HUES48 (cell line): ENCODE measurements at regions not wholly inside any gene's neighbourhood (a gene's known extent, or its start where the extent isn't known, plus 50 kb on each side); places are given as distances from the start of the nearest gene placed in this dataset.
"Not testable (repeated sequence)": the region's sequence is repeated elsewhere in the genome, so short reads cannot be mapped to it uniquely, and the experiment has no call there.

ENCODE experiments used
- H3K27ac ChIP-seq: one replicate; pipeline ENCODE4 v1.7.0; 2013; ENCODE audit warnings: low read depth, low read length, inconsistent platforms
- H3K27me3 ChIP-seq: 2 replicates; pipeline ENCODE4 v1.6.1; 2013; ENCODE audit warnings: mild to moderate bottlenecking, low read length; ENCODE audit not compliant: control insufficient read depth, insufficient read depth
- H3K36me3 ChIP-seq: 2 replicates; pipeline ENCODE4 v1.6.1; 2013; ENCODE audit warnings: low read length; ENCODE audit not compliant: control insufficient read depth, insufficient read depth
- H3K4me1 ChIP-seq: 2 replicates; pipeline ENCODE4 v1.6.1; 2013; ENCODE audit warnings: mild to moderate bottlenecking, low read length; ENCODE audit not compliant: control insufficient read depth, insufficient read depth
- H3K4me3 ChIP-seq: 2 replicates; pipeline ENCODE4 v1.5.1; 2013; ENCODE audit warnings: mild to moderate bottlenecking, low read depth, low read length
- H3K9ac ChIP-seq: 2 replicates; pipeline ENCODE4 v1.6.1; 2013; ENCODE audit warnings: mild to moderate bottlenecking, low read depth, low read length, moderate library complexity
- H3K9me3 ChIP-seq: 2 replicates; pipeline ENCODE4 v1.6.1; 2013; ENCODE audit warnings: low read length; ENCODE audit not compliant: control insufficient read depth, insufficient read depth

DNA sequence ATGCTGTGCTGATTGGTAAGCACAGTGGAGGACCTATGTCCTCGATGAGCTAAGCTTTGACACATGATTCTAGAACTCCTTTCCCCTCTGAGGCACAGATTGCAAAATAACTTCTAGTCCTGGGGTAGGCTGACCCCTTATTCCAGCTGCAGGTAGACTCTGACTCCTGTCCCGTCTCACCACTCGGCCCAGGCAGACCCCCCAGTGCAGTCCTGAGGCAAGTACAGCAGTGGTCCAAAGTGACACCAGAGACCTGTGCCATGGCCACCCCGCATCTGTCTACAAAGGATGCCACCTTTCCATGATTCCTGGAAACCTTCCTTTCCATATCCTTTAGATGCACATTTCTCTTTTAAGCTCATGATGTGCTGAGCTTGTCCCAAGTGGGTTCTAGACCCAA lies 482.5 kb downstream of the ZNF536 start:
- Histone ChIP-seq H3K9ac (no peak overlapping the region), H3K4me3 (no peak overlapping the region), H3K27me3 (no peaks in the 10 kb centered on the region), H3K9me3 (no peaks in the 10 kb centered on the region), H3K36me3 (no peaks in the 10 kb centered on the region), H3K4me1 (no peaks in the 10 kb centered on the region), H3K27ac (no peak overlapping the region)

DNA sequence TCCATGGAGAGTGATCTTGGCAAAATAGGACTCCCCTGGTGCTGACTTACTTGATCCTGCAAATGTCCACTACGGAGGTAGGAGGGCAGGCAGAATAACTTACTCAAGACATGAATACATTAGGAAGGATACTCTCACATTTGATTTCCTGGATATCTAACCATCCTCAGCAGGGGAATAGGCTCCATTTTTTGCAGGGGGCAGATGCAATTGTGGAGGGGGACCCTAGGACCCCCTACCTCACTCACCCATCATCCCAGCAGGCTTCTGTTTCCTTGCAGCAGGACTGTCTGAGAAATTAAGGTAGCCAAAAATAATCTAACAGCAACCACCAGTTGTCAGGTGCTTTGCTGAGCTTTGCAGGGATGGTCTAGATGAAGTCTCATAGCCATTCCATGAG lies 482.0 kb downstream of the ZNF536 start:
- no peaks in the 10 kb centered on the region for H3K27me3 ChIP-seq
- H3K4me1 ChIP-seq, result no peaks in the 10 kb centered on the region
- no peaks in the 10 kb centered on the region for H3K9me3 ChIP-seq
- no peak overlapping the region for H3K27ac ChIP-seq
- no peak overlapping the region for H3K9ac ChIP-seq
- H3K4me3 ChIP-seq, result no peak overlapping the region
- H3K36me3 ChIP-seq, result no peaks in the 10 kb centered on the region

DNA sequence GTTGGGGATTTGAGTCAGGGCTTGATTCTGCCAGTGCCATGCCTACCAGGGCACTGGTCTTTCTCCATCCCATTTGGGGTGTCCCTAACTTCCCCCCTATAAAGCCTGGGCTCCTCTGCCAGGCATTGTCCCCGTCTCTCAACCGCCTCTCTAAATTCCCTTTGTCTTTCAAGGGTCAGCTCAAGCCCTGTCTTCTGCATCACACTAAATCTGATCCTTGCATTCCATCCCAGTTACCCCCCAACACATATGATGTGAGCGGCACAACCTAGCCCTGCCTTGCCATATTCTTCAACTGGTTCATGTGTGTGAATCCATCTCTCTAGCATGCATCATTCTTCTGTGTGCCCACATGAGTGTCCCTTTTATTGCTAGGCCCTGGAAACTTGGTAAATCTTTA lies 480.9 kb downstream of the ZNF536 start:
- Histone ChIP-seq H3K27ac (no peak overlapping the region), H3K4me3 (no peak overlapping the region), H3K4me1 (no peaks in the 10 kb centered on the region), H3K27me3 (no peaks in the 10 kb centered on the region), H3K9ac (no peak overlapping the region), H3K9me3 (no peaks in the 10 kb centered on the region), H3K36me3 (no peaks in the 10 kb centered on the region)

- no peaks in the 10 kb centered on the region for H3K9me3 ChIP-seq
- no peak overlapping the region for H3K4me3 ChIP-seq
- no peaks in the 10 kb centered on the region for H3K4me1 ChIP-seq
- H3K27ac ChIP-seq, result no peak overlapping the region
- H3K27me3 ChIP-seq, result no peaks in the 10 kb centered on the region
- no peaks in the 10 kb centered on the region for H3K36me3 ChIP-seq
- H3K9ac ChIP-seq, result no peak overlapping the region
Observed at GRCh38 chr19:30852168-30852567, 480.0 kb downstream of the ZNF536 start.

DNA sequence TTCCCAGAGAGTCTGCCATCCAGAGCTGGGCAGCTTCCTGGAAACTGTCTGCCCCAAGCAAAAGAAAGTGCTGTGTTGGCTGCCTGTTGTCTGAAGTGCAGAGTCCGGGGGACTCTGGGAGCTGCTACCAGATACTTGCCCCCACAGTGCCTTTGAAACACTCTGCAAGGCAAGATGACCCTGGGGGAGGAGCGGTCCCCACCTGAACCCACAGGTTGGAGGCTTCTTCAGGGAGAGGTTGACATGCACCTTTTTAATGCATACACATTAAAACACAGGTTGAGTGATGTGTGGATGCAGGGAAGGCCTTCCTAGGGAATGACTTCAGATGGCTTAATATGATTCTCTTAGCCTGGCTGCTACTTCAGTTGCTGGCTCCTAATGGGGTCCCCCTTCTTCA lies 479.5 kb downstream of the ZNF536 start:
- Histone ChIP-seq H3K9ac (no peak overlapping the region), H3K4me1 (no peaks in the 10 kb centered on the region), H3K36me3 (no peaks in the 10 kb centered on the region), H3K4me3 (no peak overlapping the region), H3K27me3 (no peaks in the 10 kb centered on the region), H3K9me3 (no peaks in the 10 kb centered on the region), H3K27ac (no peak overlapping the region)

GRCh38 chr19:30848636-30849425 lies 476.6 kb downstream of the ZNF536 start:
- no peak overlapping the region for H3K9ac ChIP-seq
- H3K4me3 ChIP-seq, result no peak overlapping the region
- no peaks in the 10 kb centered on the region for H3K27me3 ChIP-seq
- no peaks in the 10 kb centered on the region for H3K9me3 ChIP-seq
- H3K36me3 ChIP-seq, result no peaks in the 10 kb centered on the region
- no peaks in the 10 kb centered on the region for H3K4me1 ChIP-seq
- H3K27ac ChIP-seq, result no peak overlapping the region

- H3K4me3 ChIP-seq, result no peak overlapping the region
- no peaks in the 10 kb centered on the region for H3K36me3 ChIP-seq
- no peaks in the 10 kb centered on the region for H3K9me3 ChIP-seq
- no peaks in the 10 kb centered on the region for H3K27me3 ChIP-seq
- H3K27ac ChIP-seq, result no peak overlapping the region
- H3K9ac ChIP-seq, result no peak overlapping the region
- no peaks in the 10 kb centered on the region for H3K4me1 ChIP-seq
Observed at GRCh38 chr19:30846102-30846501, 473.9 kb downstream of the ZNF536 start.

GRCh38 chr19:30842926-30843325 lies 470.7 kb downstream of the ZNF536 start:
- Histone ChIP-seq H3K9ac (no peak overlapping the region), H3K9me3 (no peaks in the 10 kb centered on the region), H3K27me3 (no peaks in the 10 kb centered on the region), H3K36me3 (no peaks in the 10 kb centered on the region), H3K4me3 (no peak overlapping the region), H3K27ac (no peak overlapping the region), H3K4me1 (no peaks in the 10 kb centered on the region)

DNA sequence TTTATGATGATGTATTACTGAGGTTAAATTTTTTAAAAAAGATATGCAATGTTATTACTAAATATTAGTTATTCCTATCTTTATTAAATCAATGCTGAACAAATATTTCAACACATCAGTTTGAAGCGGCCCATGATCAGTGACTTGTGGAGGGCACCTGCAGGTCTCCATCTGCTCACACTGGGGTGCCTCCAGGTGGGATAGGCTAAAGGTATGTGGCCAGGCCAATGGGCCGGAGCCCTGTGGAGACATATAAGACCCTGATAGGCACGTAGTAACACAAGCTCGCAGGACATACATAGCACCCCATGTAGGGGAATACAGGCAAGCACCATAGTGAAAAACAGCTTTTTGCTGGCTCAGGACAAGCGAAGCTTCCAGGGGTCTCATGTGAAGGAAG lies 469.8 kb downstream of the ZNF536 start:
- H3K27me3 ChIP-seq, result no peaks in the 10 kb centered on the region
- H3K9me3 ChIP-seq, result no peaks in the 10 kb centered on the region
- H3K27ac ChIP-seq, result no peak overlapping the region

DNA sequence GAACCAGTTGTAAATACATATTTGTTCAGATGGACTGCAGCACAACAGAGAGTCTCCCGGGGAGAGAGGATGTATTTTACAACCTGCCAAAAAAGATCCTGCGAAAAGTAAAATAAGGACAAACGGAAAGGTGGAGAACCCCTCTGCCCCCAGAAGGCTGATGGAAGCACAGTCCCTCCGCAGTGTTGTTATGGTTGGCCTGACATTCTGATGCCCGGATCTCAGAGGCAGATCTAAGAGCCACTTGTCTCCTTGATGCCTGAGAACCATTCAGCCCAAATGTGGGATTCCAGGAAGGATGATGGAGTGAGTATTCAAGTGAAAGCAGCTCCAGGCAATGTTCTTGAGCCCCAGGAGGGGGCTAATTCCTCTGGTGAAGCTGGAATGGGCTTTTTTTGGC lies 458.7 kb downstream of the ZNF536 start:
- no peaks in the 10 kb centered on the region for H3K4me1 ChIP-seq
- no peak overlapping the region for H3K27ac ChIP-seq
- H3K4me3 ChIP-seq, result no peak overlapping the region
- no peaks in the 10 kb centered on the region for H3K9me3 ChIP-seq
- H3K36me3 ChIP-seq, result no peaks in the 10 kb centered on the region
- no peaks in the 10 kb centered on the region for H3K27me3 ChIP-seq
- H3K9ac ChIP-seq, result no peak overlapping the region

More for the DNA sequence above, 469.8 kb downstream of the ZNF536 start:
- Histone ChIP-seq H3K9ac (no peak overlapping the region), H3K4me1 (no peaks in the 10 kb centered on the region), H3K4me3 (no peak overlapping the region), H3K36me3 (no peaks in the 10 kb centered on the region)

- H3K4me1 ChIP-seq, H3K9ac ChIP-seq, H3K36me3 ChIP-seq, H3K9me3 ChIP-seq, H3K27me3 ChIP-seq, H3K27ac ChIP-seq, H3K4me3 ChIP-seq: not testable (repeated sequence)
Observed at GRCh38 chr19:30825505-30825904, 453.3 kb downstream of the ZNF536 start.
